GM23248 (cell line): ENCODE measurements at regions not wholly inside any gene's neighbourhood (a gene's known extent, or its start where the extent isn't known, plus 50 kb on each side); places are given as distances from the start of the nearest gene placed in this dataset.

Experiments used
- DNase-seq: peaks from one replicate; pipeline ENCODE4 v3.0.0-alpha.2; 2015
- H2AFZ ChIP-seq: fragments of 200-600 bp; sonication (generic); 2 replicates; pipeline ENCODE4 v1.6.1; 2016; ENCODE audit warnings: antibody characterized with exemption
- H3F3A ChIP-seq: fragments of 200-600 bp; sonication (generic); 2 replicates; pipeline ENCODE4 v1.6.1; 2016; ENCODE audit warnings: mild to moderate bottlenecking, antibody characterized with exemption, mixed run types; ENCODE audit not compliant: insufficient read depth
- H3K27ac ChIP-seq: fragments of 200-600 bp; sonication (generic); 2 replicates; pipeline ENCODE4 v1.5.1; 2016; ENCODE audit warnings: mild to moderate bottlenecking
- H3K27me3 ChIP-seq: fragments of 200-600 bp; sonication (generic); replicated peaks from 2 replicates; pipeline ENCODE4 v1.6.1; 2016; ENCODE audit warnings: mild to moderate bottlenecking; ENCODE audit not compliant: insufficient read depth
- H3K36me3 ChIP-seq: fragments of 200-600 bp; sonication (generic); 2 replicates; pipeline ENCODE4 v1.6.1; 2016; ENCODE audit warnings: low read depth, mild to moderate bottlenecking
- H3K4me1 ChIP-seq: fragments of 200-600 bp; sonication (generic); 2 replicates; pipeline ENCODE4 v1.6.1; 2016; ENCODE audit warnings: mild to moderate bottlenecking; ENCODE audit not compliant: insufficient read depth
- H3K4me2 ChIP-seq: fragments of 200-600 bp; sonication (generic); one replicate; pipeline ENCODE4 v1.6.1; 2016; ENCODE audit warnings: mild to moderate bottlenecking; ENCODE audit not compliant: unreplicated experiment
- H3K4me3 ChIP-seq: fragments of 200-600 bp; sonication (generic); 2 replicates; pipeline ENCODE4 v1.5.1; 2016; ENCODE audit warnings: mild to moderate bottlenecking
- H3K79me2 ChIP-seq: fragments of 200-600 bp; sonication (generic); 2 replicates; pipeline ENCODE4 v1.6.1; 2016; ENCODE audit warnings: mild to moderate bottlenecking; ENCODE audit not compliant: insufficient read depth
- H3K9ac ChIP-seq: fragments of 200-600 bp; sonication (generic); 2 replicates; pipeline ENCODE4 v1.6.1; 2016; ENCODE audit warnings: mild to moderate bottlenecking
- H3K9me2 ChIP-seq: fragments of 200-600 bp; sonication (generic); 2 replicates; pipeline ENCODE4 v1.6.1; 2016; ENCODE audit warnings: mixed run types, mild to moderate bottlenecking, moderate library complexity; ENCODE audit not compliant: insufficient read depth
- H3K9me3 ChIP-seq: fragments of 200-600 bp; sonication (generic); one replicate; pipeline ENCODE4 v1.6.1; 2017; ENCODE audit warnings: low read depth
- H4K20me1 ChIP-seq: fragments of 200-600 bp; sonication (generic); 2 replicates; pipeline ENCODE4 v1.6.0; 2016; ENCODE audit not compliant: insufficient read depth
- EZH2 ChIP-seq: fragments of 200-600 bp; sonication (generic); IDR thresholded peaks from 2 replicates; pipeline ENCODE4 v1.6.1; 2018; ENCODE audit warnings: antibody characterized with exemption, mild to moderate bottlenecking; ENCODE audit not compliant: insufficient read depth, poor library complexity, severe bottlenecking
- EZH2phosphoT487 ChIP-seq: fragments of 200-600 bp; sonication (generic); IDR thresholded peaks from 2 replicates; pipeline ENCODE4 v1.6.1; 2018; ENCODE audit warnings: antibody characterized with exemption, moderate library complexity, mild to moderate bottlenecking, low read depth; ENCODE audit not compliant: insufficient read depth
- WGBS, 2 experiments: methylation state at CpG; one replicate each; pipeline ENCODE4 v1.1.6; 2015 to 2017; ENCODE audit warnings: low lambda C conversion rate in 2 of 2, low coverage in 1 of 2; ENCODE audit errors: missing lambda C conversion rate in 2 of 2; 5-methylcytosine and 5-hydroxymethylcytosine counted together
- in situ Hi-C: fragments of 300-500 bp; cut with MboI; formaldehyde crosslinking; loops from 2 replicates; pipeline ENCODE4 v1.15.0; 2020

GRCh38 chr7:121570365-121570764 is 174.3 kb upstream of the FAM3C start:
- WGBS, 2 experiments, result 72 to 74% methylated on average over 3 of the region's 3 CpGs
- in situ Hi-C loops, result no loop called here

GRCh38 chr7:121563177-121563576 is 167.1 kb upstream of the FAM3C start:
- H3K27ac ChIP-seq, result no peak overlapping the region
- no peak overlapping the region for H3K9ac ChIP-seq
- in situ Hi-C loops, result no loop called here
- no peaks in the 10 kb centered on the region for H3K79me2 ChIP-seq
- no peaks in the 10 kb centered on the region for H3K27me3 ChIP-seq
- peak; percentile 31 for DNase-seq
- no peak overlapping the region for H2AFZ ChIP-seq
- no peaks in the 10 kb centered on the region for H4K20me1 ChIP-seq
- H3K4me2 ChIP-seq, result no peak overlapping the region
- peaks cover 11% of the 10 kb centered on the region; the same call in 1 of the 2 replicates for H3K4me1 ChIP-seq
- H3K9me3 ChIP-seq, result no peaks in the 10 kb centered on the region
- 0 to 3% methylated on average over 1 of the region's 1 CpG for WGBS, 2 experiments
- no peaks in the 10 kb centered on the region for H3K9me2 ChIP-seq
- 0 out of 2 replicates have a peak, but pooled peaks cover 5% of the 10 kb centered on the region for H3F3A ChIP-seq
- H3K36me3 ChIP-seq, result no peaks in the 10 kb centered on the region
- no peak overlapping the region for H3K4me3 ChIP-seq
- TF ChIP-seq EZH2 (no peak), EZH2phosphoT487 (no peak)

More at GRCh38 chr7:121570365-121570764, 174.3 kb upstream of the FAM3C start:
- Histone ChIP-seq H3K9me3 (no peaks in the 10 kb centered on the region), H4K20me1 (no peaks in the 10 kb centered on the region), H3K9me2 (no peaks in the 10 kb centered on the region), H3K79me2 (no peaks in the 10 kb centered on the region), H3K4me1 (no peaks in the 10 kb centered on the region), H3K4me3 (no peak overlapping the region), H2AFZ (no peak overlapping the region), H3F3A (no peaks in the 10 kb centered on the region), H3K9ac (no peak overlapping the region), H3K27ac (no peak overlapping the region), H3K36me3 (no peaks in the 10 kb centered on the region), H3K4me2 (no peak overlapping the region), H3K27me3 (no peaks in the 10 kb centered on the region)
- TF ChIP-seq EZH2phosphoT487 (no peak), EZH2 (no peak)
- DNase-seq, result no peak

- Histone ChIP-seq H3K9ac (no peak overlapping the region), H3K4me3 (no peak overlapping the region; the same call in 1 of the 2 replicates), H3F3A (0 out of 2 replicates have a peak, but pooled peaks cover 5% of the 10 kb centered on the region), H3K27ac (no peak overlapping the region), H2AFZ (no peak overlapping the region), H3K27me3 (no peaks in the 10 kb centered on the region), H3K9me2 (no peaks in the 10 kb centered on the region), H3K36me3 (no peaks in the 10 kb centered on the region), H3K4me1 (peaks cover 11% of the 10 kb centered on the region; the same call in 1 of the 2 replicates), H3K9me3 (no peaks in the 10 kb centered on the region), H4K20me1 (no peaks in the 10 kb centered on the region), H3K79me2 (no peaks in the 10 kb centered on the region), H3K4me2 (no peak overlapping the region)
- DNase-seq, result peak; percentile 7
- TF ChIP-seq EZH2phosphoT487 (no peak), EZH2 (no peak)
- in situ Hi-C loops, result no loop called here
- 88 to 92% methylated on average over 1 of the region's 1 CpG for WGBS, 2 experiments
Observed at GRCh38 chr7:121562259-121562658, 166.2 kb upstream of the FAM3C start.

GRCh38 chr7:121561717-121562116 is 165.6 kb upstream of the FAM3C start:
- in situ Hi-C loops, result no loop called here
- H3K36me3 ChIP-seq, result no peaks in the 10 kb centered on the region
- no peak overlapping the region for H3K9ac ChIP-seq
- 0 out of 2 replicates have a peak, but pooled peaks cover 5% of the 10 kb centered on the region for H3F3A ChIP-seq
- H3K4me2 ChIP-seq, result no peak overlapping the region
- H3K27ac ChIP-seq, result no peak overlapping the region
- H3K9me3 ChIP-seq, result no peaks in the 10 kb centered on the region
- H2AFZ ChIP-seq, result no peak overlapping the region
- no peaks in the 10 kb centered on the region for H4K20me1 ChIP-seq
- peak; percentile 8 for DNase-seq
- WGBS, 2 experiments, result 22 to 24% methylated on average over 1 of the region's 1 CpG
- peaks cover 11% of the 10 kb centered on the region; the same call in 1 of the 2 replicates for H3K4me1 ChIP-seq
- no peaks in the 10 kb centered on the region for H3K9me2 ChIP-seq
- TF ChIP-seq EZH2 (no peak), EZH2phosphoT487 (no peak)
- H3K27me3 ChIP-seq, result no peaks in the 10 kb centered on the region
- H3K4me3 ChIP-seq, result no peak overlapping the region
- H3K79me2 ChIP-seq, result no peaks in the 10 kb centered on the region
